Right atrium auricular region (tissue), 2 donors: ENCODE measurements at regions not wholly inside any gene's neighbourhood (a gene's known extent, or its start where the extent isn't known, plus 50 kb on each side); places are given as distances from the start of the nearest gene placed in this dataset.

Source experiments
- DNase-seq: peaks from one replicate; pipeline ENCODE4 v3.0.0-alpha.2; 2019; ENCODE audit warnings: low spot score
- H3K27ac ChIP-seq, 2 donors: fragments of 200-600 bp; sonication (generic); 1 replicate in 1 of 2; 2 replicates in 1 of 2; pipeline ENCODE4 v1.5.1; 2016 to 2019
- H3K27me3 ChIP-seq, 2 donors: fragments of 200-600 bp; sonication (generic); one replicate each; pipeline versions ENCODE4 v1.5.1 to v1.6.0; 2017 to 2019
- H3K36me3 ChIP-seq: fragments of 200-600 bp; sonication (generic); one replicate; pipeline ENCODE4 v1.5.1; 2016
- H3K4me1 ChIP-seq, 2 donors: fragments of 200-600 bp; sonication (generic); one replicate each; pipeline versions ENCODE4 v1.5.1 to v1.6.0; 2017 to 2019
- H3K4me3 ChIP-seq, 2 donors: fragments of 200-600 bp; sonication (generic); 1 replicate in 1 of 2; 2 replicates in 1 of 2; pipeline ENCODE4 v1.5.1; 2017 to 2019; ENCODE audit warnings: mild to moderate bottlenecking in 1 of 2, moderate library complexity in 1 of 2
- H3K9me3 ChIP-seq, 2 donors: fragments of 200-600 bp; sonication (generic); one replicate each; pipeline ENCODE4 v1.5.1; 2019
- TF ChIP-seq, protein P1 (sequence below), 2 donors: fragments of 200-600 bp; sonication (generic); IDR thresholded peaks; one replicate each; pipeline ENCODE4 v1.5.1; 2019; ENCODE audit warnings: antibody characterized with exemption in 2 of 2

DNA sequence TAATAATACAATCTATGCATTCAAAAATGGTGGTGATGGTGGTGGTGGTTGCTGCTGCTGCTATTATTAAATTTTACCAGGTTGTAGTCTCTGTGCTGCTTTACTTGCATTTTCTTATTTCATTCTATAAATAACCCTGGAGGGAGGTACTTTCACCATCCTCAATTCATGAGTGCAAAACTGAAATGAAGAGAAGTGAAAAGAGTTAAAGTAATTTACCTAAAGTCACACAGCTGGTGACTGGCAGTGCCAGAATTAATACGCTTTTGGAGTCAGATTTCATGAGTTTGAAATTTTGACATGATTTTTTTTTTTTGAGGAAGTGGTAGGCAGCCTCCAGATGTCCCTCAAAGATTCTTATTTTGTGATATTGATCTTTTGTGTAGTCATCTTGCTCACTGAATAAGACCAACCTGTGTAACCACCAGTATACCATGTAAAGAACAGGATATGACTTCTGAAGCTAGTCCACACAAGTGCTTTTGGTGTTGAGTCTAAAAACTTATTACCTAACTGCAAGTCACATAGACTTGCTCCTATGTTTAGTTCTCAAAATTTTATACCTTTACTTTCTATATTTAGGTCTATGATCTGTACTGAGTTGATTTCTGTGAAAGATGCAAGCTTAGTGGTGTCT, 218.8 kb downstream of the ZWINT start:
- no peak overlapping the region for H3K27ac ChIP-seq
- no peak for DNase-seq
- no peaks in the 10 kb centered on the region for H3K9me3 ChIP-seq
- no peak overlapping the region for H3K4me3 ChIP-seq
- TF ChIP-seq, protein P1, sequence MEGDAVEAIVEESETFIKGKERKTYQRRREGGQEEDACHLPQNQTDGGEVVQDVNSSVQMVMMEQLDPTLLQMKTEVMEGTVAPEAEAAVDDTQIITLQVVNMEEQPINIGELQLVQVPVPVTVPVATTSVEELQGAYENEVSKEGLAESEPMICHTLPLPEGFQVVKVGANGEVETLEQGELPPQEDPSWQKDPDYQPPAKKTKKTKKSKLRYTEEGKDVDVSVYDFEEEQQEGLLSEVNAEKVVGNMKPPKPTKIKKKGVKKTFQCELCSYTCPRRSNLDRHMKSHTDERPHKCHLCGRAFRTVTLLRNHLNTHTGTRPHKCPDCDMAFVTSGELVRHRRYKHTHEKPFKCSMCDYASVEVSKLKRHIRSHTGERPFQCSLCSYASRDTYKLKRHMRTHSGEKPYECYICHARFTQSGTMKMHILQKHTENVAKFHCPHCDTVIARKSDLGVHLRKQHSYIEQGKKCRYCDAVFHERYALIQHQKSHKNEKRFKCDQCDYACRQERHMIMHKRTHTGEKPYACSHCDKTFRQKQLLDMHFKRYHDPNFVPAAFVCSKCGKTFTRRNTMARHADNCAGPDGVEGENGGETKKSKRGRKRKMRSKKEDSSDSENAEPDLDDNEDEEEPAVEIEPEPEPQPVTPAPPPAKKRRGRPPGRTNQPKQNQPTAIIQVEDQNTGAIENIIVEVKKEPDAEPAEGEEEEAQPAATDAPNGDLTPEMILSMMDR (IDR thresholded peaks at IDR 0.05) = no peak
- H3K27me3 ChIP-seq = no peaks in the 10 kb centered on the region
- no peaks in the 10 kb centered on the region for H3K36me3 ChIP-seq
- no peaks in the 10 kb centered on the region for H3K4me1 ChIP-seq

DNA sequence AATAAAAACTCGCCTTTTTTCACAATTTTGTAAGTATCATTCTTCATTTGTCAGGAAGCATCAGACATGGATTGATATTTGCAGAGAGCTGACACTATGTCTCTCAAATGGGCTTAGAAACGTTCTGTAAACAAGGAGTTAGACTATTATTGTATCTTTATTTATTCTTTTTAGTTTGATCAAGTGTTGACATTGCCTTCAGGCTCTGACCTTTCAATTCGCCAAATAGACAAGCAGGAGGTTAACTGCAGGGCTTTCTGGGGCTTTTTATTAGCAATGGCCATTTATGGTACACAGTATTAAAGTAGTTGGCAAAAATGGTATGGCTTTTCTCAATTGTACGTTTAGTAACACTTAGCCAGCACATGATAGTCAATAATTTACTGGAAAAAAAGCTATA, 221.7 kb downstream of the ZWINT start:
- DNase-seq = no peak
- H3K27me3 ChIP-seq = no peaks in the 10 kb centered on the region
- H3K4me3 ChIP-seq = no peak overlapping the region
- H3K9me3 ChIP-seq = no peaks in the 10 kb centered on the region
- no peak overlapping the region for H3K27ac ChIP-seq
- TF ChIP-seq, protein P1 (IDR thresholded peaks at IDR 0.05) = no peak
- H3K36me3 ChIP-seq = no peaks in the 10 kb centered on the region
- no peaks in the 10 kb centered on the region for H3K4me1 ChIP-seq

DNA sequence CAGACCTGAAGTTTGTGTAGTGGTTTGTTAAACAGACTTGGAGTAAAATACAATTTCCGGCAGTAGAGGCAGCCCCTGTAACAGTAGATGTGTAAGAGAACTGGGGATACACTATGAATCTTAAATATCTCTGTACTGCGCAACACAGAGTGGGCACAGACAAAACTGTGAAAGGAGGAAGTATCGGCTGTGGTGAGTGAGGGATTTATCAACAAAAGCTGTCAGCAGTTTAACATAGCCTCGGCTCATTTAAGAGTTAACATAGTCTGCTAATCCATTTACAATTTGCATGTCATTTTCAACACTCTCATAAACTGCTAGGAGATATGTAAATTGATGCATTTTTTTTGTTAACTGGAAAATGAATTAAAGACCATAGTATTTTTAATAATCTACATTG, 225.2 kb downstream of the ZWINT start:
- TF ChIP-seq, protein P1 (IDR thresholded peaks at IDR 0.05) = no peak
- Histone ChIP-seq H3K36me3 (no peaks in the 10 kb centered on the region), H3K27ac (no peak overlapping the region), H3K9me3 (no peaks in the 10 kb centered on the region), H3K4me1 (no peaks in the 10 kb centered on the region), H3K27me3 (no peaks in the 10 kb centered on the region), H3K4me3 (no peak overlapping the region)
- DNase-seq = no peak

DNA sequence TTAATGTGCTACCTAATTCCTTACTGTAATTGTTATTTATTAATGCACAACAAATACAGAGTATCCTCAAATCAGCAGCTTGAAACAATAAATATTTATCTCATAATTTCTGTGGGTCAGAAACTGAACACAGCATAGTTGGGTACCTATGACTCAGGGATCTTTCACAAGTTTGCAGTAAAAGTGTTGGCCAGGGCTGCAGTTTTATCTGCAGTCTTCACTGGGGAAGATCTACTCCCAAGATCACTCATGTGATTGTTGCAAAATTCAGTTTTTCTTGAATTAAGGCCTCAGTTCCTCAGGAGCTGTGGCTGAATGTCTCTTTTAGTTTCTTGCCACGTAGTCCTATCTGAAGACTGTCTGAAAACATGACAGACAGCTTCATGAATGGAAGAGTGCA, 237.8 kb downstream of the ZWINT start:
- Histone ChIP-seq H3K27ac (no peak overlapping the region), H3K27me3 (no peaks in the 10 kb centered on the region), H3K4me1 (no peaks in the 10 kb centered on the region), H3K36me3 (no peaks in the 10 kb centered on the region), H3K9me3 (no peaks in the 10 kb centered on the region), H3K4me3 (no peak overlapping the region)
- no peak for DNase-seq
- TF ChIP-seq, protein P1 (IDR thresholded peaks at IDR 0.05) = no peak

DNA sequence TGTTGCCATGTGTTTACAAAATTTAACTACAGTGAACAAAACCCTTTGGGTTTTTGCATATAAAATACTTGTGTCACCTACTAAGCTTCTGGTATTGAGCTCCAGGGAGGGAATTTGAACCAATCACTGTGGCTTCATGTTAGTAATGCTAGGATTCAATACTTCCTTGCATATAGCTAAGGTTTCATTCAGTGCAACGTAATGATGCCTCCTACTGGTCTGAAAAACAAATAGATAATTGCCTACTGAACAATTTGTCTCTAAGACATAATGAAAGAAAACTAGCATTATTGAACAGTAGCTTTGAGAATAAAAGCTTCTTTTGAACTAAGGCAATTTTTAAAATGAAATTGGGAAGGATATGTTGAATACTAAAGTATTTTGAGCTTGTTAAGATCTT, 244.4 kb downstream of the ZWINT start:
- Histone ChIP-seq H3K9me3 (no peaks in the 10 kb centered on the region), H3K4me1 (no peaks in the 10 kb centered on the region), H3K4me3 (no peak overlapping the region), H3K27ac (no peak overlapping the region), H3K36me3 (no peaks in the 10 kb centered on the region), H3K27me3 (no peaks in the 10 kb centered on the region)
- TF ChIP-seq, protein P1 (IDR thresholded peaks at IDR 0.05) = no peak
- DNase-seq = no peak

DNA sequence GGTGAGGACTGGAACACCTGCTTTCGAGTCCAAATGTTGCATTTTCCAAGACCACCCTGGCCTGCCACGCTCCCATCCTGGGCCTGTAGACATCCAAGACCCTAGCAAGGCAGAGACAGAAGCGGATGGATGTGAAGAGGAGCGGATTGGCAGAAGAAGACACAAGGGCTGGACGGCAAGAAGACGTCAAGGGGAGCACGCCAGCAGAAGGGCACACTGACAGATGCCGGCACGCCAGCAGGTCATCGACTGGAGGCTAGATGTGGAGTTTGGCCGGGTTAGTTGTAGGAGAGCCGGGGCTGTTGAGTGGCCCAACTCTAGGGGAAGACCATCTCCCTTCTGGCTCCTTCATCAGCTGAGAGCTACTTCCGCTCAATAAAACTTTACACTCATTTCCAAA, 251.6 kb downstream of the ZWINT start:
- H3K4me1 ChIP-seq = no peaks in the 10 kb centered on the region
- TF ChIP-seq, protein P1 (IDR thresholded peaks at IDR 0.05) = no peak
- no peaks in the 10 kb centered on the region for H3K9me3 ChIP-seq
- H3K36me3 ChIP-seq = no peaks in the 10 kb centered on the region
- H3K4me3 ChIP-seq = no peak overlapping the region
- H3K27me3 ChIP-seq = no peaks in the 10 kb centered on the region
- no peak for DNase-seq
- H3K27ac ChIP-seq = no peak overlapping the region
